A673 (cell line): ENCODE measurements at regions not wholly inside any gene's neighbourhood (a gene's known extent, or its start where the extent isn't known, plus 50 kb on each side); places are given as distances from the start of the nearest gene placed in this dataset.

Source experiments
- BruUV-seq: library from RNA; stranded (reverse); fragments of 400-500 nt; replicated peaks from 2 replicates; lab custom pipeline; 2021; lab: Mats Ljungman, UMichigan
- CTCF ChIA-PET: fragments of 300-600 bp; sonication (Branson Sonifier 250); formaldehyde crosslinking; loops from one replicate; lab custom pipeline; 2022; ENCODE audit warnings: antibody characterized with exemption; lab: Charles Lee
- POLR2A ChIA-PET: fragments of 300-600 bp; sonication (Branson Sonifier 250); formaldehyde crosslinking; loops from one replicate; lab custom pipeline; 2022; ENCODE audit warnings: antibody characterized with exemption; ENCODE audit not compliant: low non-redundant PET; lab: Charles Lee
- DNase-seq: peaks from one replicate; pipeline ENCODE4 v3.0.0-alpha.2; 2015; ENCODE audit warnings: low spot score
- H3K27ac ChIP-seq: fragments of 200-600 bp; sonication (generic); 2 replicates; pipeline ENCODE4 v1.5.1; 2016; ENCODE audit warnings: mixed run types, low read depth, mild to moderate bottlenecking, mixed read lengths, antibody characterized with exemption, low read length; ENCODE audit not compliant: poor library complexity, severe bottlenecking
- H3K27me3 ChIP-seq: fragments of 200-600 bp; sonication (generic); replicated peaks from 2 replicates; pipeline ENCODE4 v1.6.1; 2017; ENCODE audit warnings: mixed run types, low read depth, mild to moderate bottlenecking, mixed read lengths, antibody characterized with exemption, low read length; ENCODE audit not compliant: insufficient read depth, poor library complexity
- H3K36me3 ChIP-seq: fragments of 200-600 bp; sonication (generic); 2 replicates; pipeline ENCODE4 v1.6.1; 2016; ENCODE audit warnings: mixed run types, mild to moderate bottlenecking, mixed read lengths, antibody characterized with exemption, low read length; ENCODE audit not compliant: insufficient read depth, poor library complexity, severe bottlenecking
- H3K4me1 ChIP-seq: fragments of 200-600 bp; sonication (generic); 2 replicates; pipeline ENCODE4 v1.6.1; 2017; ENCODE audit warnings: mixed run types, mild to moderate bottlenecking, mixed read lengths, antibody characterized with exemption, low read length; ENCODE audit not compliant: insufficient read depth, poor library complexity, severe bottlenecking
- H3K4me3 ChIP-seq: fragments of 200-600 bp; sonication (generic); 2 replicates; pipeline ENCODE4 v1.5.1; 2016; ENCODE audit warnings: low read depth, mixed run types, mild to moderate bottlenecking, mixed read lengths, low read length; ENCODE audit not compliant: poor library complexity, severe bottlenecking
- H3K9me3 ChIP-seq: fragments of 200-600 bp; sonication (generic); 2 replicates; pipeline ENCODE4 v1.6.1; 2016; ENCODE audit warnings: mixed run types, low read depth, mild to moderate bottlenecking, mixed read lengths, antibody characterized with exemption, low read length; ENCODE audit not compliant: poor library complexity, severe bottlenecking
- EZH2 ChIP-seq: fragments of 200-600 bp; sonication (generic); IDR thresholded peaks from 2 replicates; pipeline ENCODE4 v1.6.1; 2017; ENCODE audit warnings: borderline replicate concordance, low read depth, mild to moderate bottlenecking, mixed read lengths, antibody characterized with exemption, low read length; ENCODE audit not compliant: poor library complexity, severe bottlenecking
- intact Hi-C: fragments of 100-400 bp; cut with micrococcal nuclease; formaldehyde crosslinking; loops from one replicate; pipeline ENCODE4 v1.10.0; 2022; ENCODE audit not compliant: unreplicated experiment
- TF ChIP-seq, protein P1 (sequence below): fragments of 300-800, 200-600 bp; sonication (generic); conservative IDR thresholded peaks from 2 replicates; pipeline ENCODE4 v1.5.1; 2017; ENCODE audit warnings: low read depth, mild to moderate bottlenecking, antibody characterized with exemption, low read length, moderate library complexity, mixed read lengths

DNA sequence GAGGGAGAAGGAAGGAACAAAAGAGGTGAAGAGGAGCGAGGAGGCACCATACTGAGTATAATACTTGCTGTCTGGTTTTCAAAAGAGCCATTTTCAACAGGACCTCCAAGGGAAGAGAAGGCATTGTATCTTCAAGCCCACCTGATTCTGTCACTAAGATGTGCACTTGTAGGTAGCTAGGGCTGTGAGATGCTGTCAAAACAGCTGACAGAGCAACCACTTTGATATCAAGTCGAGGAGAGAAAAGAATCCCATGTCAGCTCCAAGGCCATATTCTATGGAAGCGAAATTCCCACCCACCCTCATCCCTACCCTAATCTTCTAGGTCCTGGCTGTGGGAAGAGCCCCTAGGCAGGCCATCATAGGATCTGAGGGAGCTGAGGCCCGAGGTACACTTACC lies 70.9 kb upstream of the PRDM11 start:
- Histone ChIP-seq H3K27me3 (no peaks in the 10 kb centered on the region), H3K4me1 (peaks cover 19% of the 10 kb centered on the region), H3K27ac (no peak overlapping the region), H3K4me3 (no peak overlapping the region), H3K36me3 (no peaks in the 10 kb centered on the region), H3K9me3 (no peaks in the 10 kb centered on the region)
- no peak for TF ChIP-seq EZH2
- TF ChIP-seq, protein P1, sequence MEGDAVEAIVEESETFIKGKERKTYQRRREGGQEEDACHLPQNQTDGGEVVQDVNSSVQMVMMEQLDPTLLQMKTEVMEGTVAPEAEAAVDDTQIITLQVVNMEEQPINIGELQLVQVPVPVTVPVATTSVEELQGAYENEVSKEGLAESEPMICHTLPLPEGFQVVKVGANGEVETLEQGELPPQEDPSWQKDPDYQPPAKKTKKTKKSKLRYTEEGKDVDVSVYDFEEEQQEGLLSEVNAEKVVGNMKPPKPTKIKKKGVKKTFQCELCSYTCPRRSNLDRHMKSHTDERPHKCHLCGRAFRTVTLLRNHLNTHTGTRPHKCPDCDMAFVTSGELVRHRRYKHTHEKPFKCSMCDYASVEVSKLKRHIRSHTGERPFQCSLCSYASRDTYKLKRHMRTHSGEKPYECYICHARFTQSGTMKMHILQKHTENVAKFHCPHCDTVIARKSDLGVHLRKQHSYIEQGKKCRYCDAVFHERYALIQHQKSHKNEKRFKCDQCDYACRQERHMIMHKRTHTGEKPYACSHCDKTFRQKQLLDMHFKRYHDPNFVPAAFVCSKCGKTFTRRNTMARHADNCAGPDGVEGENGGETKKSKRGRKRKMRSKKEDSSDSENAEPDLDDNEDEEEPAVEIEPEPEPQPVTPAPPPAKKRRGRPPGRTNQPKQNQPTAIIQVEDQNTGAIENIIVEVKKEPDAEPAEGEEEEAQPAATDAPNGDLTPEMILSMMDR = no peak
- no TSS peak for BruUV-seq
- intact Hi-C loops = no loop called here
- ChIA-PET POLR2A (no interaction called here), CTCF (no interaction called here)
- no peak for DNase-seq

DNA sequence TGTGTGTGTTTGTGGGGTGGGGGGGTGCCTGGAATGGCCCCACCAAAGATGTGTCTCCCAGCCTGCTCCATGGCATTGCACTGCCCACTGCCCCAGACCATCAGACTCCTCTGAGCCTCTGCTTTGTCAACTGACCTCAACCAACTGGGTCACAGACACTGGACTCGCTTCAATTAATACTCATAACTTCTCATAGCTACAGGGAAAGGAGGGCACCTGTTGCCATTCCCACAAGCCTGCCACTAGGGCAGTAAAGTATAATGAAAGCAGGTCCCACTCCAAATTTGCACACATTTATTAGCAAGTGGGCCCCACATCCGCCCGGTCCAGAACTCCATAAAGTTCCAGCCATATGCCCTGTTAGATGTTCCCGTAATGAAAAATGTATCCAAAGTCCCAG lies 70.5 kb upstream of the PRDM11 start:
- CTCF ChIA-PET = no interaction called here
- Histone ChIP-seq H3K4me3 (no peak overlapping the region), H3K9me3 (no peaks in the 10 kb centered on the region), H3K36me3 (no peaks in the 10 kb centered on the region), H3K4me1 (peaks cover 19% of the 10 kb centered on the region), H3K27ac (no peak overlapping the region), H3K27me3 (no peaks in the 10 kb centered on the region)
- DNase-seq = no peak
- no peak for TF ChIP-seq EZH2
- TF ChIP-seq, protein P1 = no peak
- intact Hi-C loops = no loop called here
- POLR2A ChIA-PET = no interaction called here
- no TSS peak for BruUV-seq

DNA sequence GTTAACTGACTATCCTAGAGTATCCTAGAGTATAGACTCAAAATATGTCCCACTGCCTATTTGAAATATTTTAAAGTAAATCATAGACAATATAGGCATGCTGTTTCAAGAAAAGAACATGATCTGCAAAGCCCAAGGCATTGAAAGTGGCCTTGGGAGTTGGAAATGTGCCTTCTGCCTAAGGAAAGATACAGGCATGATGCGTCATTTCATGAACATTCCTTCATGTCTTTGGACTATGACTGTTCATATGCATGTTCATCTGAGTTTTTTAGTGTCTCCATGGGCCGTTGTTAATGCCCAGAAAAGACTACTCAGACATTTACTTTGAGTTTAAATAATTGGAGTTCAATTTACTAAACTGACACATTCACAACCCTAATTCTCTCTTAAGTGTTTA lies 69.7 kb upstream of the PRDM11 start:
- no peaks in the 10 kb centered on the region for H3K9me3 ChIP-seq
- CTCF ChIA-PET = no interaction called here
- intact Hi-C loops = no loop called here
- H3K4me1 ChIP-seq = peaks cover 19% of the 10 kb centered on the region
- no peaks in the 10 kb centered on the region for H3K36me3 ChIP-seq
- no peak overlapping the region for H3K4me3 ChIP-seq
- H3K27ac ChIP-seq = no peak overlapping the region
- POLR2A ChIA-PET = no interaction called here
- no peak for DNase-seq
- no TSS peak for BruUV-seq
- no peaks in the 10 kb centered on the region for H3K27me3 ChIP-seq
- TF ChIP-seq EZH2 = no peak
- TF ChIP-seq, protein P1 = no peak
